ENCODE measurements at regions not wholly inside any gene's neighbourhood (a gene's known extent, or its start where the extent isn't known, plus 50 kb on each side); places are given as distances from the start of the nearest gene placed in this dataset.

DNA sequence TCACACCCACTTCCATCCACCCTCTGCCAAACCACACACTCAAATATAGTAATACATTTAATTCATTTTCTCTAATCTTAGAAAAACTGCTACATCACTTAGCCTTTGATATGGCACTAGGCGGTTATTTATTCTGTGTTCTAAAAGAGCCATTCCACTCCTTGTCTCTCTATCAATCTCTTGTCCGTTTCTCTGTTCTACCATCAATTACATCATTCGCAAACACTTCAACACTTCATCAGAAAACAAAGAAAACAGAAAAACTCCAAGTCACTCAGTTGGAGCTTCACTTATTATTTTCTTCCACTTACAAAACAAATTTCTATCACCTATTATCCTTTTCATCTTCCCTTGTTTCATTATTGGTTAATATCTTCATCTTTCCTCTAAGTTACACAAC lies 1523.0 kb downstream of the KCNT2 start:
- H3K36me3 ChIP-seq: no peaks in the 10 kb centered on the region
- no peak overlapping the region for H3K4me3 ChIP-seq
- H3K9me3 ChIP-seq: no peaks in the 10 kb centered on the region
- H3K4me1 ChIP-seq: no peaks in the 10 kb centered on the region
- TF ChIP-seq, protein P1, sequence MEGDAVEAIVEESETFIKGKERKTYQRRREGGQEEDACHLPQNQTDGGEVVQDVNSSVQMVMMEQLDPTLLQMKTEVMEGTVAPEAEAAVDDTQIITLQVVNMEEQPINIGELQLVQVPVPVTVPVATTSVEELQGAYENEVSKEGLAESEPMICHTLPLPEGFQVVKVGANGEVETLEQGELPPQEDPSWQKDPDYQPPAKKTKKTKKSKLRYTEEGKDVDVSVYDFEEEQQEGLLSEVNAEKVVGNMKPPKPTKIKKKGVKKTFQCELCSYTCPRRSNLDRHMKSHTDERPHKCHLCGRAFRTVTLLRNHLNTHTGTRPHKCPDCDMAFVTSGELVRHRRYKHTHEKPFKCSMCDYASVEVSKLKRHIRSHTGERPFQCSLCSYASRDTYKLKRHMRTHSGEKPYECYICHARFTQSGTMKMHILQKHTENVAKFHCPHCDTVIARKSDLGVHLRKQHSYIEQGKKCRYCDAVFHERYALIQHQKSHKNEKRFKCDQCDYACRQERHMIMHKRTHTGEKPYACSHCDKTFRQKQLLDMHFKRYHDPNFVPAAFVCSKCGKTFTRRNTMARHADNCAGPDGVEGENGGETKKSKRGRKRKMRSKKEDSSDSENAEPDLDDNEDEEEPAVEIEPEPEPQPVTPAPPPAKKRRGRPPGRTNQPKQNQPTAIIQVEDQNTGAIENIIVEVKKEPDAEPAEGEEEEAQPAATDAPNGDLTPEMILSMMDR (IDR thresholded peaks at IDR 0.05): no peak
- no peak for TF ChIP-seq POLR2A (IDR thresholded peaks at IDR 0.05)
- no peak for DNase-seq
- no peaks in the 10 kb centered on the region for H3K27me3 ChIP-seq
- H3K27ac ChIP-seq: no peak overlapping the region

DNA sequence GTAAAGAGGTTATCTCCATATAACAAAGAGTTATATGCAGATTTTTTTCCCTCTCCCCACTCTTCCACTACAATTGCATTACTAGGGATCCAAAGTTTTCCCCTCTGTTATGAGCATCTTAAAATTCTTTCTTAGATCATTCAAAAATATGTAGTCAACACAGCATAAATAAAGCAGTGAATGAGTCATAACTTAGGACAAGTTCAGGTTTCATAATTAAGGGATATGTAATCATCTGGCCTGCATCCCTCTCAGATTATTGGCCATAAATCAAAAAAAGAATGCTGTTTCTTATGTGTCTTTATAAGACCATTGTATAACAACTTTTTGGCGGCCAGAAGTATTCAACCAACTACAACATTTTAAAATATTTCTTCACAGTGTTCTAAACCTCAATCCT lies 1526.1 kb downstream of the KCNT2 start:
- H3K36me3 ChIP-seq: no peaks in the 10 kb centered on the region
- H3K4me3 ChIP-seq: no peak overlapping the region
- H3K27me3 ChIP-seq: no peaks in the 10 kb centered on the region
- no peaks in the 10 kb centered on the region for H3K4me1 ChIP-seq
- no peaks in the 10 kb centered on the region for H3K9me3 ChIP-seq
- TF ChIP-seq POLR2A (IDR thresholded peaks at IDR 0.05): no peak
- TF ChIP-seq, protein P1 (IDR thresholded peaks at IDR 0.05): no peak
- no peak for DNase-seq
- no peak overlapping the region for H3K27ac ChIP-seq

DNA sequence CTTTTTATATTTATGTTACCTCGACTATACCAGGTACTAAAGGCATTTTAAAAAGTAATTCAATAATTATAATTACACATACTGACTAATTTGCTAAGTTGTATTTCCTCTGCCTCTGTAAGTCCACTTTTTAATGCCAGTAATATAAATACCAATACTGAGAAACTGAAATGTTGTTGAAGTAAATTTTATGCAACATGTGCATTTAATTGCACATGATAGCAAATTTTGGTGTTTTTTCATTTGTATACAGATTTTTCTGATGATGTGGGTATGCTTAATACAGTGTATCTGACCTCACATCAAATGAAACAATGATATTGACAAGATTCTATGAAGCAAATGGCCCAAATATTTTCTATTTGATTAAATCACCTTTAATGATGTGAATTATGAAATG lies 1531.6 kb downstream of the KCNT2 start:
- H3K4me3 ChIP-seq: no peak overlapping the region
- H3K9me3 ChIP-seq: no peaks in the 10 kb centered on the region
- H3K4me1 ChIP-seq: no peaks in the 10 kb centered on the region
- H3K27ac ChIP-seq: no peak overlapping the region
- no peak for DNase-seq
- H3K27me3 ChIP-seq: no peaks in the 10 kb centered on the region
- H3K36me3 ChIP-seq: no peaks in the 10 kb centered on the region
- no peak for TF ChIP-seq POLR2A (IDR thresholded peaks at IDR 0.05)
- TF ChIP-seq, protein P1 (IDR thresholded peaks at IDR 0.05): no peak

DNA sequence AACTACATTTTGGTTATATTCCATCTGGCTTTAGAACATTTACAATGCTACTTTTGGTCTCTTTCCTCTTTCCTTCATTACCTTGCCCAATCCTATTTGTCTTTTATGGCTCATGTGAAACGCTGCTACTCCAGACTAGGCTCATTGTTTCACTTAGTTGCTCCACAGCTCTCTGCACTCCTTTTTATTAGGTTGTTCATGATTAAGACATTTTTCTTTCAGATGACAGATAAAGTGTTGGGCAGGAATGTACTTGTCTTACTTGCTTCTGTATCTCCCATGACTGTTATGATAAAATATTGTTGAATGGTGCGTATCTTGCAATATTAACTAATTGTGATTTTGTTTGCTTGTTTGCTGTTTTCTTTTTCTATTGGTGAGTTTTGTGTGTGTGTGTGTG lies 1532.3 kb downstream of the KCNT2 start:
- no peak for TF ChIP-seq POLR2A (IDR thresholded peaks at IDR 0.05)
- H3K27me3 ChIP-seq: no peaks in the 10 kb centered on the region

DNA sequence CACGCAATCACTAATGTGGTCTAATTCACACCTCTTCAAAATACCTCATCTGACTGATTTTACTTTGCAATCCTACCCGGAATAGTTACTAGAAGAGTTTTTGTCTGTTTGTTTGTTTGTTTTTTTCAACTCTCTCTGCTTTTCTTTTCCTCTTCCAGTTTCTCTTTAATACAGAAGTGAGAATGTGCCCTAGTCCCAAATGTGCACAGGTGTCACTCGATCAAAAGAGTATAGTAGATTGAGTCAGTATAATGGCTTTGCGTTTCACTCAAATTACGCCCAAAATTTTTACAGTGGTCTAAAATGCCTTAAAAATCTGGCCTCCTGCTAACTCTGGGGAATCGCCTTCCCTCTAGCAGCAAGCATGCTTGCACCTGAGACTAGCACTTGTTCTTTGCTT lies 1536.8 kb downstream of the KCNT2 start:
- H3K27ac ChIP-seq: no peak overlapping the region
- no peaks in the 10 kb centered on the region for H3K36me3 ChIP-seq
- no peaks in the 10 kb centered on the region for H3K9me3 ChIP-seq
- no peak overlapping the region for H3K4me3 ChIP-seq
- H3K4me1 ChIP-seq: no peaks in the 10 kb centered on the region
- TF ChIP-seq, protein P1 (IDR thresholded peaks at IDR 0.05): no peak
- no peak for TF ChIP-seq POLR2A (IDR thresholded peaks at IDR 0.05)
- no peak for DNase-seq
- no peaks in the 10 kb centered on the region for H3K27me3 ChIP-seq

More for the DNA sequence above, 1532.3 kb downstream of the KCNT2 start:
- Histone ChIP-seq H3K27ac (no peak overlapping the region), H3K4me1 (no peaks in the 10 kb centered on the region), H3K36me3 (no peaks in the 10 kb centered on the region), H3K9me3 (no peaks in the 10 kb centered on the region), H3K4me3 (no peak overlapping the region)
- DNase-seq: no peak

DNA sequence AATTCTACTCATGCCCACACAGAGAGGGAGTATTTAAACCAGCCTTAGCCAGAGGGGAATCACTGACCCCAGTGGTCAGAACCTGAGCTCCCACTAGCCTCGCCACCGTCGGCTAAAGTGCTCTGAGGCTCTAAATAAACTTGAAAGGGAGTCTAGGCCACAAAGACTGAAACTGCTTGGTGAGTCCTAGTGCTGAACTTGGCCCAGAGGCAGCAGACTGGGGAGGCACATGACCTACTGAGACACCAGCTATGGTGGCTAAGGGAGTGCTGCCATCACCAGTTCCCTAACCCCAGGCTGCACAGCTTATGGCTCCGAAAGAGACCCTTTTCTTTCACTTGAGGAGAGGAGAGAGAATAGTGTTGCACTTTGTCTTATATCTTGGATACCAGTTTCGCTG lies 1542.8 kb downstream of the KCNT2 start:
- Histone ChIP-seq H3K4me1 (no peaks in the 10 kb centered on the region), H3K27me3 (no peaks in the 10 kb centered on the region), H3K27ac (no peak overlapping the region), H3K9me3 (no peaks in the 10 kb centered on the region), H3K36me3 (no peaks in the 10 kb centered on the region), H3K4me3 (no peak overlapping the region)
- no peak for TF ChIP-seq POLR2A (IDR thresholded peaks at IDR 0.05)
- TF ChIP-seq, protein P1 (IDR thresholded peaks at IDR 0.05): no peak
- DNase-seq: no peak
